Esophagus muscularis mucosa (tissue), 4 donors: ENCODE measurements at regions not wholly inside any gene's neighbourhood (a gene's known extent, or its start where the extent isn't known, plus 50 kb on each side); places are given as distances from the start of the nearest gene placed in this dataset.
"Not testable (repeated sequence)": the region's sequence is repeated elsewhere in the genome, so short reads cannot be mapped to it uniquely, and the experiment has no call there.

Experiments used
- DNase-seq: peaks from one replicate; pipeline ENCODE4 v3.0.0-alpha.2; 2017; ENCODE audit errors: extremely low spot score
- H3K27ac ChIP-seq, 4 donors: fragments of 200-600 bp; sonication (generic); replicated peaks in 1 of 4; 1 replicate in 3 of 4; 2 replicates in 1 of 4; pipeline ENCODE4 v1.5.1; 2016 to 2019; ENCODE audit warnings: mild to moderate bottlenecking in 1 of 4
- H3K27me3 ChIP-seq, 4 donors: fragments of 200-600 bp; sonication (generic); one replicate each; pipeline versions ENCODE4 v1.5.1 to v1.6.0; 2016 to 2019
- H3K36me3 ChIP-seq, 4 donors: fragments of 200-600 bp; sonication (generic); one replicate each; pipeline ENCODE4 v1.5.1; 2016 to 2019
- H3K4me1 ChIP-seq, 4 donors: fragments of 200-600 bp; sonication (generic); one replicate each; pipeline ENCODE4 v1.5.1; 2016 to 2019
- H3K4me3 ChIP-seq, 4 donors: fragments of 200-600 bp; sonication (generic); 1 replicate in 2 of 4; 2 replicates in 2 of 4; pipeline ENCODE4 v1.5.1; 2016 to 2019; ENCODE audit warnings: mild to moderate bottlenecking in 4 of 4, moderate library complexity in 1 of 4
- H3K9me3 ChIP-seq, 4 donors: fragments of 200-600 bp; sonication (generic); 1 replicate in 3 of 4; 2 replicates in 1 of 4; pipeline ENCODE4 v1.5.1; 2016 to 2019
- WGBS: methylation state at CpG from one replicate; pipeline ENCODE4 v1.1.5; 2018; 5-methylcytosine and 5-hydroxymethylcytosine counted together
- intact Hi-C: fragments of 100-400 bp; cut with DNase I; formaldehyde crosslinking; loops from one replicate; pipeline ENCODE4 v1.15.1; 2023

- H3K27ac ChIP-seq, H3K36me3 ChIP-seq, DNase-seq, H3K9me3 ChIP-seq, H3K4me3 ChIP-seq, intact Hi-C loops, H3K27me3 ChIP-seq: not testable (repeated sequence)
- 33% methylated on average over 1 of the region's 2 CpGs for WGBS
- H3K4me1 ChIP-seq, result peaks cover 8 to 31% (median 19%) of the 10 kb centered on the region in 4 donors
Measured at GRCh38 chr2:111497270-111497669, 376.6 kb downstream of the BCL2L11 start.

- intact Hi-C loops, H3K36me3 ChIP-seq, H3K9me3 ChIP-seq, H3K4me3 ChIP-seq, DNase-seq, H3K27me3 ChIP-seq, H3K27ac ChIP-seq: not testable (repeated sequence)
- peaks cover 8 to 22% (median 10%) of the 10 kb centered on the region in 4 donors for H3K4me1 ChIP-seq
- 64% methylated on average over 2 of the region's 3 CpGs for WGBS
Measured at GRCh38 chr2:111500536-111501062, 379.9 kb downstream of the BCL2L11 start.

- DNase-seq, H3K36me3 ChIP-seq, H3K9me3 ChIP-seq, intact Hi-C loops, H3K27me3 ChIP-seq, H3K4me3 ChIP-seq, H3K27ac ChIP-seq, H3K4me1 ChIP-seq: not testable (repeated sequence)
- WGBS, result no CpG with 5 or more reads among the region's 5 CpGs
Measured at GRCh38 chr2:111503844-111504570, 380.0 kb downstream of the ANAPC1 start.

GRCh38 chr2:111504571-111504942 is 379.4 kb downstream of the ANAPC1 start:
- H3K9me3 ChIP-seq, intact Hi-C loops, H3K27me3 ChIP-seq, DNase-seq, H3K4me1 ChIP-seq, H3K27ac ChIP-seq, H3K4me3 ChIP-seq, H3K36me3 ChIP-seq: not testable (repeated sequence)
- WGBS, result 89% methylated on average over 1 of the region's 2 CpGs

- DNase-seq, H3K9me3 ChIP-seq, H3K4me3 ChIP-seq, H3K36me3 ChIP-seq, intact Hi-C loops, H3K4me1 ChIP-seq, H3K27me3 ChIP-seq, H3K27ac ChIP-seq: not testable (repeated sequence)
- WGBS, result 47% methylated on average over 3 of the region's 5 CpGs
Measured at GRCh38 chr2:111505267-111505666, 378.7 kb downstream of the ANAPC1 start.

- H3K9me3 ChIP-seq, H3K27ac ChIP-seq, H3K27me3 ChIP-seq, H3K4me3 ChIP-seq, intact Hi-C loops, H3K4me1 ChIP-seq, H3K36me3 ChIP-seq, DNase-seq: not testable (repeated sequence)
- WGBS, result 83% methylated on average over 1 of the region's 5 CpGs
Measured at GRCh38 chr2:111506936-111507335, 377.1 kb downstream of the ANAPC1 start.

GRCh38 chr2:111509225-111509869 is 374.6 kb downstream of the ANAPC1 start:
- H3K36me3 ChIP-seq, H3K27me3 ChIP-seq, DNase-seq, H3K27ac ChIP-seq, H3K4me1 ChIP-seq, H3K4me3 ChIP-seq, H3K9me3 ChIP-seq, intact Hi-C loops: not testable (repeated sequence)
- 94% methylated on average over 6 of the region's 6 CpGs for WGBS

GRCh38 chr2:111510384-111510783 is 373.6 kb downstream of the ANAPC1 start:
- intact Hi-C loops, H3K9me3 ChIP-seq, H3K27me3 ChIP-seq, H3K4me3 ChIP-seq, H3K36me3 ChIP-seq, H3K4me1 ChIP-seq, DNase-seq, H3K27ac ChIP-seq: not testable (repeated sequence)
- WGBS, result 100% methylated on average over 3 of the region's 6 CpGs

- H3K4me3 ChIP-seq, H3K36me3 ChIP-seq, H3K27ac ChIP-seq, intact Hi-C loops, H3K27me3 ChIP-seq, H3K4me1 ChIP-seq, DNase-seq, H3K9me3 ChIP-seq: not testable (repeated sequence)
- WGBS, result 80% methylated on average over 2 of the region's 3 CpGs
Measured at GRCh38 chr2:111511062-111511461, 372.9 kb downstream of the ANAPC1 start.

GRCh38 chr2:111512378-111512777 is 371.6 kb downstream of the ANAPC1 start:
- WGBS, result 37% methylated on average over 3 of the region's 3 CpGs
- intact Hi-C loops, result not testable (repeated sequence)

GRCh38 chr2:111514138-111514537 is 369.9 kb downstream of the ANAPC1 start:
- 97% methylated on average over 3 of the region's 4 CpGs for WGBS
- H3K27ac ChIP-seq, DNase-seq, H3K4me1 ChIP-seq, intact Hi-C loops, H3K4me3 ChIP-seq, H3K9me3 ChIP-seq, H3K27me3 ChIP-seq, H3K36me3 ChIP-seq: not testable (repeated sequence)

More at GRCh38 chr2:111512378-111512777, 371.6 kb downstream of the ANAPC1 start:
- not testable (repeated sequence) for H3K9me3 ChIP-seq, H3K27me3 ChIP-seq, DNase-seq, H3K4me3 ChIP-seq, H3K36me3 ChIP-seq, H3K27ac ChIP-seq, H3K4me1 ChIP-seq

GRCh38 chr2:111517050-111517720 is 366.8 kb downstream of the ANAPC1 start:
- H3K4me1 ChIP-seq, H3K27ac ChIP-seq, intact Hi-C loops, H3K36me3 ChIP-seq, DNase-seq, H3K4me3 ChIP-seq, H3K9me3 ChIP-seq, H3K27me3 ChIP-seq: not testable (repeated sequence)
- WGBS, result 57% methylated on average over 1 of the region's 2 CpGs
